Endodermal cell (in vitro differentiated cells): ENCODE measurements at regions not wholly inside any gene's neighbourhood (a gene's known extent, or its start where the extent isn't known, plus 50 kb on each side); places are given as distances from the start of the nearest gene placed in this dataset.

Experiments used
- DNase-seq: peaks from one replicate; pipeline ENCODE4 v3.0.0-alpha.2; 2017
- H3K27ac ChIP-seq: 2 replicates; pipeline ENCODE4 v1.5.1; 2013; ENCODE audit warnings: mild to moderate bottlenecking, low read depth, low read length, moderate library complexity
- H3K27me3 ChIP-seq: 2 replicates; pipeline ENCODE4 v1.6.1; 2013; ENCODE audit warnings: mild to moderate bottlenecking, low read length, moderate library complexity; ENCODE audit not compliant: insufficient read depth, control insufficient read depth, poor library complexity, severe bottlenecking
- H3K36me3 ChIP-seq: 2 replicates; pipeline ENCODE4 v1.7.0; 2013; ENCODE audit warnings: mild to moderate bottlenecking, low read length, moderate library complexity; ENCODE audit not compliant: control insufficient read depth, insufficient read depth
- H3K4me1 ChIP-seq: one replicate; pipeline ENCODE4 v1.7.0; 2013; ENCODE audit warnings: low read length; ENCODE audit not compliant: control insufficient read depth, insufficient read depth
- H3K4me3 ChIP-seq: 2 replicates; pipeline ENCODE4 v1.5.1; 2013; ENCODE audit warnings: mild to moderate bottlenecking, low read length, moderate library complexity
- H3K9ac ChIP-seq: 2 replicates; pipeline ENCODE4 v1.6.1; 2013; ENCODE audit warnings: mild to moderate bottlenecking, low read length, moderate library complexity; ENCODE audit not compliant: poor library complexity, severe bottlenecking; ENCODE audit errors: extremely low read depth
- H3K9me3 ChIP-seq: 2 replicates; pipeline ENCODE4 v1.6.1; 2013; ENCODE audit warnings: mild to moderate bottlenecking, low read length, moderate library complexity; ENCODE audit not compliant: control insufficient read depth
- H3K27ac Mint-ChIP-seq: 2 replicates; pipeline ENCODE4 v1.8.0; 2020; ENCODE audit warnings: mixed read lengths
- H3K27me3 Mint-ChIP-seq: 2 replicates; pipeline ENCODE4 v1.8.0; 2021; ENCODE audit warnings: mild to moderate bottlenecking, mixed read lengths; ENCODE audit not compliant: insufficient read depth
- H3K36me3 Mint-ChIP-seq: 2 replicates; pipeline ENCODE4 v1.8.0; 2020; ENCODE audit warnings: low read depth, mixed read lengths
- H3K4me1 Mint-ChIP-seq: 2 replicates; pipeline ENCODE4 v1.8.0; 2020; ENCODE audit warnings: mixed read lengths
- H3K4me3 Mint-ChIP-seq: 2 replicates; pipeline ENCODE4 v1.8.0; 2020; ENCODE audit warnings: mild to moderate bottlenecking, moderate library complexity, mixed read lengths
- H3K9me3 Mint-ChIP-seq: 2 replicates; pipeline ENCODE4 v1.8.0; 2020; ENCODE audit warnings: mild to moderate bottlenecking, mixed read lengths
- WGBS, 2 experiments: methylation state at CpG; one replicate each; pipeline versions ENCODE4 v1.1.5 to v1.1.7; 2013; ENCODE audit warnings: missing lambda C conversion rate in 2 of 2, mixed read lengths in 1 of 2; ENCODE audit not compliant: insufficient coverage in 1 of 2, insufficient read length in 1 of 2; 5-methylcytosine and 5-hydroxymethylcytosine counted together
- TF ChIP-seq, protein P1 (sequence below): fragments of 200-600 bp; sonication (generic); conservative IDR thresholded peaks from 2 replicates; pipeline ENCODE4 v1.5.0; 2021; ENCODE audit warnings: antibody characterized with exemption, mild to moderate bottlenecking

DNA sequence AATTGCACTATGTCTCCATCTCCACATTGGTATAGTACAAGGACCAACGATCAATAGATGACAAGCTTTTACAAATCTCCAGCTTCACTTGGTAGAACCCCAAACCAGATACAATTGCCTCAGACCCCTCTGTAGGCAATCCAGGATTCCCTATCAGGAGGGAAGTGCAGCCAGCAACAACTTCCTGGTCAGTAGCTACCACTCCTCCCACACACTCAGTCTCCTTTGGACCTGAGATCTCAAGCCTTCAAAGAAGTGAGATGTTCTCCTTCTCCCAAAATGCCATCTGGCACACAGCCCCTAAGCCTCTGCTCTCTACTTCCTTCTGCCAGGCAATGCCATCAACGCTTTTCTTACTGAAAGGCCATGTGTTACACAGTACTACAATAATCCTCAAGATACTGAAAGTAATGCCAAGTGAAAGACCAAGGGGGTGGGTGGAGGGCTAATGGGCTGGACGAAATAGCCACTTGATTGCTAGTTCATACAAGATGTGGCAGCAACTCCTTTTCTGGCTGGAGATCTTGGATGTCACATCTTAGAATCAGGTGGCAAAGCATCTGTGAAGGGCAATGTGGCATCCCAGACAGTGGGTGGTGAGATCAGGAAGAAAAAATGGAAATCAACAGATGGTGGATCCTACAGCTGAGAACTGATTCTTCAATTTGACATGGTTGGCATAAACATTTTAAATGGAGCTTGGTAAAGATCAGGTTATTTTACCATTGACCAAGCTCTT, 75.3 kb upstream of the ACP3 start:
- no peak overlapping the region for H3K27ac Mint-ChIP-seq
- peaks cover 11% of the 10 kb centered on the region for H3K27me3 Mint-ChIP-seq
- Histone ChIP-seq H3K4me3 (no peak overlapping the region), H3K9ac (no peak overlapping the region), H3K4me1 (no peaks in the 10 kb centered on the region), H3K9me3 (no peaks in the 10 kb centered on the region), H3K27ac (no peak overlapping the region), H3K27me3 (no peaks in the 10 kb centered on the region), H3K36me3 (no peaks in the 10 kb centered on the region)
- no peak overlapping the region for H3K4me3 Mint-ChIP-seq
- DNase-seq, result no peak
- 82 to 90% methylated on average over 1 to 3 of the region's 3 CpGs for WGBS, 2 experiments
- no peaks in the 10 kb centered on the region for H3K36me3 Mint-ChIP-seq
- TF ChIP-seq, protein P1, sequence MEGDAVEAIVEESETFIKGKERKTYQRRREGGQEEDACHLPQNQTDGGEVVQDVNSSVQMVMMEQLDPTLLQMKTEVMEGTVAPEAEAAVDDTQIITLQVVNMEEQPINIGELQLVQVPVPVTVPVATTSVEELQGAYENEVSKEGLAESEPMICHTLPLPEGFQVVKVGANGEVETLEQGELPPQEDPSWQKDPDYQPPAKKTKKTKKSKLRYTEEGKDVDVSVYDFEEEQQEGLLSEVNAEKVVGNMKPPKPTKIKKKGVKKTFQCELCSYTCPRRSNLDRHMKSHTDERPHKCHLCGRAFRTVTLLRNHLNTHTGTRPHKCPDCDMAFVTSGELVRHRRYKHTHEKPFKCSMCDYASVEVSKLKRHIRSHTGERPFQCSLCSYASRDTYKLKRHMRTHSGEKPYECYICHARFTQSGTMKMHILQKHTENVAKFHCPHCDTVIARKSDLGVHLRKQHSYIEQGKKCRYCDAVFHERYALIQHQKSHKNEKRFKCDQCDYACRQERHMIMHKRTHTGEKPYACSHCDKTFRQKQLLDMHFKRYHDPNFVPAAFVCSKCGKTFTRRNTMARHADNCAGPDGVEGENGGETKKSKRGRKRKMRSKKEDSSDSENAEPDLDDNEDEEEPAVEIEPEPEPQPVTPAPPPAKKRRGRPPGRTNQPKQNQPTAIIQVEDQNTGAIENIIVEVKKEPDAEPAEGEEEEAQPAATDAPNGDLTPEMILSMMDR, result no peak
- no peaks in the 10 kb centered on the region for H3K4me1 Mint-ChIP-seq
- H3K9me3 Mint-ChIP-seq, result no peaks in the 10 kb centered on the region

GRCh38 chr3:132242790-132243189, 74.4 kb upstream of the ACP3 start:
- DNase-seq, result no peak
- H3K9me3 Mint-ChIP-seq, result no peaks in the 10 kb centered on the region
- no peaks in the 10 kb centered on the region for H3K36me3 ChIP-seq
- TF ChIP-seq, protein P1, result no peak
- H3K27me3 Mint-ChIP-seq, result peaks cover 11% of the 10 kb centered on the region
- no peaks in the 10 kb centered on the region for H3K9me3 ChIP-seq
- no peak overlapping the region for H3K27ac ChIP-seq
- H3K27ac Mint-ChIP-seq, result no peak overlapping the region
- H3K4me1 Mint-ChIP-seq, result no peaks in the 10 kb centered on the region
- no peak overlapping the region for H3K9ac ChIP-seq
- H3K36me3 Mint-ChIP-seq, result no peaks in the 10 kb centered on the region
- H3K4me3 Mint-ChIP-seq, result no peak overlapping the region
- H3K4me1 ChIP-seq, result no peaks in the 10 kb centered on the region
- WGBS, 2 experiments, result 88 to 95% methylated on average over 1 to 3 of the region's 3 CpGs
- H3K4me3 ChIP-seq, result no peak overlapping the region
- H3K27me3 ChIP-seq, result no peaks in the 10 kb centered on the region

DNA sequence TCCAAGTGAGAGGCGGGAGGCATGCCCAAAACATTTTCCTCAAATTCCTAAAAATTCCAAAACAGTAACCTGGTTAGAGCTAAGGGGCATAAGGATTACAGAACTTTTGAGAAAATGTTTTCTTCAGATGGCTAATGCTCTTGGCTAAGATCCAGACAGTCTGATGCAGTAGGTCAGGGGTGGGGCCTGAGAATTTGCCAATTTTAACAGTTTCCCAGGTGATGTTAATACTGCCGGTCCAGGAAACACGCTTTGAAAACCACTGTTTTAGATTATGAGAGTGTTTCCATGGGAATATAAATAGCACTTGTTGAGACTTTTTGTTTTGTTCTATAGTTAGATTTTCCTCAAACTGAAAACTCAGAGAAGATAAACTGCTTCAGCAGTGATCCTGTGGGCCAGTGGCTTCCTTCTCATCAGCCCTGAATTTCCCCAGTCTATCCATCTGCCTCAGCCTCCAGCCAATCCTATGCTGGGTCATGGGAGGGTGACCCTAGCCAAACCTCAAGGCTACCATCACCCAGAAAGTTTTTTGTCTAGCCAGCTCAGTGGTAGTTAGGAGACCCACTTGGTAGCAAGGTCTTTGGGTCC, 71.6 kb upstream of the ACP3 start:
- no peaks in the 10 kb centered on the region for H3K36me3 ChIP-seq
- H3K9me3 ChIP-seq, result no peaks in the 10 kb centered on the region
- no peaks in the 10 kb centered on the region for H3K4me1 ChIP-seq
- TF ChIP-seq, protein P1, result no peak
- Mint-ChIP-seq H3K4me1 (no peaks in the 10 kb centered on the region), H3K36me3 (no peaks in the 10 kb centered on the region), H3K27ac (no peak overlapping the region), H3K4me3 (no peak overlapping the region), H3K9me3 (no peaks in the 10 kb centered on the region), H3K27me3 (peaks cover 11% of the 10 kb centered on the region)
- no peak overlapping the region for H3K4me3 ChIP-seq
- H3K9ac ChIP-seq, result no peak overlapping the region
- no peaks in the 10 kb centered on the region for H3K27me3 ChIP-seq
- no peak for DNase-seq
- WGBS, 2 experiments, result 93 to 97% methylated on average over 2 to 3 of the region's 3 CpGs
- no peak overlapping the region for H3K27ac ChIP-seq
